ENCODE measurements at regions not wholly inside any gene's neighbourhood (a gene's known extent, or its start where the extent isn't known, plus 50 kb on each side); places are given as distances from the start of the nearest gene placed in this dataset.

DNA sequence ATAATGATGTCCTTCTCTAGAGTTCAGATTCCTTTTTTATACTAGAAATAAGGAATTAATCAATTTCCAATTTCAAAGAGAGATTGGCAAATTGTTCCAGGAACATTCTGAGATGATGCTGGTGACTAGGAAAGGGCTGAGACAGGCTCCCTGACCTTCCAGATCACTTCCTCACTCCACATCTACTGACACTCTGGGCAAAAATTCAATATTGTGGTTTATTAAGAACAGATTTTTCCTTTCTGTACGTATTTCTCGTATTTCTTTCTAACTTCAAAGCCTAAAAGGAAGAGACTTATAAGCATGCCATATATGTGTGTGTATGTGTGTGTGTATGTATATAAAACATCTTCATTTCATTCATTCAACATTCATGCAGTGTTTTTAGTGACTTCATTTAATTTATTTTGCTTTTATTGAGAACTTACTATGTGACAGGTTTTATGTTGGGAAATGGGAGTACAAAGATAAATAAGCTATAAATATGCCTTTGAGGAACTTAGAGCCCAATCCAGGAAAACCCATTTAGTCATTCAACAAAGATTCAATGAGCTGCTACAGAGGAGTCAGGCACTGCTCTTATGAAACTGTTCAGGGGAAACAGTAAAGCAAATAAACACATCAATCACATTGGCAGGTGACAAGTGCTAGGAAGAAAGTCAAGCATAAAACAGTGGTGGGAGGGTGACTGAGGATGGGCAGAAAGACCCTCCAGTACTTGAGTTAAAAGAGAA is 137.9 kb downstream of the RDH14 start:
- no peaks in the 10 kb centered on the region for H3K36me3 ChIP-seq
- intact Hi-C loops (cut with DNase I; ENCODE audit: low total_unique reads) = no loop called here
- DNase-seq = no peak
- no peaks in the 10 kb centered on the region for H3K4me1 ChIP-seq
- no peak overlapping the region for H3K4me3 ChIP-seq
- no peak for TF ChIP-seq POLR2A (IDR thresholded peaks at IDR 0.05)
- TF ChIP-seq, protein P1, sequence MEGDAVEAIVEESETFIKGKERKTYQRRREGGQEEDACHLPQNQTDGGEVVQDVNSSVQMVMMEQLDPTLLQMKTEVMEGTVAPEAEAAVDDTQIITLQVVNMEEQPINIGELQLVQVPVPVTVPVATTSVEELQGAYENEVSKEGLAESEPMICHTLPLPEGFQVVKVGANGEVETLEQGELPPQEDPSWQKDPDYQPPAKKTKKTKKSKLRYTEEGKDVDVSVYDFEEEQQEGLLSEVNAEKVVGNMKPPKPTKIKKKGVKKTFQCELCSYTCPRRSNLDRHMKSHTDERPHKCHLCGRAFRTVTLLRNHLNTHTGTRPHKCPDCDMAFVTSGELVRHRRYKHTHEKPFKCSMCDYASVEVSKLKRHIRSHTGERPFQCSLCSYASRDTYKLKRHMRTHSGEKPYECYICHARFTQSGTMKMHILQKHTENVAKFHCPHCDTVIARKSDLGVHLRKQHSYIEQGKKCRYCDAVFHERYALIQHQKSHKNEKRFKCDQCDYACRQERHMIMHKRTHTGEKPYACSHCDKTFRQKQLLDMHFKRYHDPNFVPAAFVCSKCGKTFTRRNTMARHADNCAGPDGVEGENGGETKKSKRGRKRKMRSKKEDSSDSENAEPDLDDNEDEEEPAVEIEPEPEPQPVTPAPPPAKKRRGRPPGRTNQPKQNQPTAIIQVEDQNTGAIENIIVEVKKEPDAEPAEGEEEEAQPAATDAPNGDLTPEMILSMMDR (IDR thresholded peaks at IDR 0.05) = no peak
- H3K27me3 ChIP-seq = no peaks in the 10 kb centered on the region
- H3K27ac ChIP-seq = no peak overlapping the region
- H3K9me3 ChIP-seq = no peaks in the 10 kb centered on the region

DNA sequence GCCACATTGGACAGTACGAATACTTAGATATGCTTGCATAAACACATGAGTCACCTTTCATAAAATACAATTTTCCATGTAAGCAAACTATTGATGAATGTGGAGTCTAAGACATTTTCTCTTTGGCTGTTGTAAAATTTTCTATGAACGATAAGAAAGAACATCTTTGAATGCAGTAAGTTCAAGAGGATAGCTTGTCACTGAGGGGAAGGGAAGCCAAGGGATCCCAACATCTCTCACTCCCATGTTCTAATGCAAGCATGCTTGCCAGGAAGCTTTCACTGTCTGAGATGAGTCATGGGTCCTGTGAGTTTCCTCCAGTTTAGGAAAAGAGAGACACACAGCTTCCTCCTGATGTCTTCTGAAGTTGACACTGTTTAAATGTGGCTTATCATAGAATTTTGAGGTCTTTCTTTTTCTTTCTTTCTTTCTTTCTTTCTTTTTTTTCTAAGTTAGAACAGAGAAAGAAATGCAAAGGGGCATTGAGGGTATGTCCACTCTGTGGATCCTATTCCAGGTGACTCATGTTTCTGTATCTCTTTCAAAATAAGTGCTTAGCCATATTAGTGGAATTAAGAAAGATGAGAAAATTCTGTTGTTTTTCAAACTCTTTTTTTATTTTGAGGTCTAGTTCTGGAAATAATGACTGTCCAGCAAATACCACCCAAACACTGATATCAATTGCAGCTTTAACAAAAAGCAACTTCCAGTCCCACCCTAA is 146.6 kb downstream of the RDH14 start:
- DNase-seq = peak; percentile 52 to 76
- H3K36me3 ChIP-seq = no peaks in the 10 kb centered on the region
- H3K4me1 ChIP-seq = peaks cover 0 to 6% of the 10 kb centered on the region in 2 donors
- intact Hi-C loops (cut with DNase I; ENCODE audit: low total_unique reads) = no loop called here
- H3K4me3 ChIP-seq = no peak overlapping the region
- TF ChIP-seq, protein P1 (IDR thresholded peaks at IDR 0.05) = no peak
- no peak for TF ChIP-seq POLR2A (IDR thresholded peaks at IDR 0.05)
- peak overlapping the region; percentile 69 to 72 for H3K27ac ChIP-seq
- H3K27me3 ChIP-seq = no peaks in the 10 kb centered on the region
- no peaks in the 10 kb centered on the region for H3K9me3 ChIP-seq

DNA sequence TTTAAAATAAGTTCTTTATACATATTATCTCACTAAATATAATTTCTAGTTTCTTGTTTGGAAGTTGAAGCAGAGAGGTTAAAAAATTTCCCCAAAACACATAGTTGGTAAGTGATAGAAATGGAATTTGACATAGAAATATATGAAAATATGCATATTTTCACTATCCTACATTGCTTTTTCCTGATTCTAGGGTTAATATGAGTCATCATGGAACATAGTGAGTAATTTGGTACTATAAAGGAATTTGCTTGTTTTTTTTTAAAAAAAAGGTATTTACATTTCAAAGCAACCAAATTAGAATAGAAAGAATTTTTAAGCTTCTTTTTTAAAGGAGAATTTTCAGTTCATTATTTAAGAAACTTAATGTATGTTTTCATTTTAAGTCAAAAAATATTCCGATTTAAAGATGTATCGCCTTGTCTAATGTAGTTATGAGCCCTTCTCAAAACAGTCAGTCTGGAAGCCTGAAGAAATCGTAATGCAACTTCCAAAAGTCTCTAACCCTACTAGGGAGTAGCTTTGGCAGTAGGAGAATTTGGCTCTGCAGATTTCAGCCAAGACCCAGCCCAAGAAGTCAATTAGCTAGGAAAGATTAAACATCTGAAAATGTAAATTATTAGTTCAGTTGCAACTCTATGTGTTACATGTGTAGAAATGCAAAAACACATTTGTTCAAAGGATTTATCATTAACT is 147.3 kb downstream of the RDH14 start:
- TF ChIP-seq, protein P1 (IDR thresholded peaks at IDR 0.05) = no peak
- no peak for TF ChIP-seq POLR2A (IDR thresholded peaks at IDR 0.05)
- peak overlapping the region; percentile 69 to 72 for H3K27ac ChIP-seq
- DNase-seq = no peak
- no peak overlapping the region for H3K4me3 ChIP-seq
- no peaks in the 10 kb centered on the region for H3K9me3 ChIP-seq
- intact Hi-C loops (cut with DNase I; ENCODE audit: low total_unique reads) = no loop called here
- H3K36me3 ChIP-seq = no peaks in the 10 kb centered on the region
- peaks cover 0 to 6% of the 10 kb centered on the region in 2 donors for H3K4me1 ChIP-seq
- H3K27me3 ChIP-seq = no peaks in the 10 kb centered on the region

DNA sequence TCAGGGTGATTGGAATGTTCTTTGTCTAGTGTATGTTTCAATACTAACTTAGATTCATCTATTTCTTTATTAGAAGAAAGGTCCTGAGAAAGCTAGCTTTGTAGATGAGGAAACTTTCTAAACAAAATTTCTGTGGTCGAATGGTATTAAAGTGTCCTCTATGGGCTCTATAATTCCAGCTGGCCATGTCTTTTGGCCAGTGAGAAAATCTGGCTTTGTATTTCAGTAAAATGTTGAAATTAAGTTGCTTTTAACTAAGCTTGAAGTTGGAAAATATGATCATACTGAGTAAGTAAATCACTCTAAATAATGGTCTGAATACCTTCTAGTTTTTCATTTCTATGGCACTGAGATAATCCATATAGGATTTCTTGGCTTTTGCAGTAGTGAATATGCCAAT is 148.8 kb downstream of the RDH14 start:
- H3K9me3 ChIP-seq = no peaks in the 10 kb centered on the region
- no peaks in the 10 kb centered on the region for H3K27me3 ChIP-seq
- no peak for TF ChIP-seq POLR2A (IDR thresholded peaks at IDR 0.05)
- TF ChIP-seq, protein P1 (IDR thresholded peaks at IDR 0.05) = no peak
- intact Hi-C loops (cut with DNase I; ENCODE audit: low total_unique reads) = no loop called here
- no peak for DNase-seq
- no peak overlapping the region for H3K4me3 ChIP-seq
- H3K27ac ChIP-seq = no peak overlapping the region
- no peaks in the 10 kb centered on the region for H3K36me3 ChIP-seq
- H3K4me1 ChIP-seq = peaks cover 0 to 6% of the 10 kb centered on the region in 2 donors

DNA sequence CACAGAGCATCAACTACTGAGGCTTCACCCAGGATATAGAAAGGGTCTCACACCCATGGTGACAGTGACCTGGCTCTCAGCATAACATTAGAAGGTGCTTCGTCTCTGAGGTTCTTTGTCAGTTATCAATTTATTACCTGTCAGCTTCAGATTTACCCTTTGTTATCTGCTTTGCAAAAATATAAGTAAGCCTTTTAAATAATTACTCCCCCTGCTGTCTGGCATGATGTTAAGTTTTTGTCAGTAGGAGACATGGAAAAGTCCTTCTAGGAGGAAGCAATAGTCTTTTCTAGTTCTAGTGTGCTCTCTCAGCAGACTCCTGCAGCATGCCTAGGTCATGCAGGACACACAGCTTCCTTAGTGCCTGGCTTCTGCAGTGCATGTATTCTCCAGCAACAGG is 149.9 kb downstream of the RDH14 start:
- Histone ChIP-seq H3K4me3 (no peak overlapping the region), H3K36me3 (no peaks in the 10 kb centered on the region), H3K27ac (no peak overlapping the region), H3K9me3 (no peaks in the 10 kb centered on the region), H3K4me1 (peaks cover 0 to 6% of the 10 kb centered on the region in 2 donors), H3K27me3 (no peaks in the 10 kb centered on the region)
- TF ChIP-seq, protein P1 (IDR thresholded peaks at IDR 0.05) = no peak
- TF ChIP-seq POLR2A (IDR thresholded peaks at IDR 0.05) = no peak
- DNase-seq = no peak
- intact Hi-C loops (cut with DNase I; ENCODE audit: low total_unique reads) = no loop called here
